HG03097 (cell line): ENCODE measurements at regions not wholly inside any gene's neighbourhood (a gene's known extent, or its start where the extent isn't known, plus 50 kb on each side); places are given as distances from the start of the nearest gene placed in this dataset.

Source experiments
- ATAC-seq: cut with Tn5 transposase; IDR thresholded peaks from one replicate; pipeline ENCODE4 v1.9.1; 2021; ENCODE audit not compliant: unreplicated experiment, low FRiP score

- no peak for ATAC-seq
Measured at GRCh38 chr13:34587576-34587975, 354.5 kb upstream of the NBEA start.

- ATAC-seq: no peak
Measured at GRCh38 chr13:34588362-34588761, 353.7 kb upstream of the NBEA start.

- ATAC-seq: no peak
Measured at GRCh38 chr13:34589581-34589980, 352.5 kb upstream of the NBEA start.

- ATAC-seq: no peak
Measured at GRCh38 chr13:34591129-34591528, 350.9 kb upstream of the NBEA start.

- ATAC-seq: no peak
Measured at GRCh38 chr13:34591900-34592529, 350.1 kb upstream of the NBEA start.

- ATAC-seq: no peak
Measured at GRCh38 chr13:34593658-34594057, 348.4 kb upstream of the NBEA start.

- ATAC-seq: no peak
Measured at GRCh38 chr13:34594507-34594906, 347.6 kb upstream of the NBEA start.

GRCh38 chr13:34608331-34608730 lies 333.7 kb upstream of the NBEA start:
- ATAC-seq: no peak

- no peak for ATAC-seq
Measured at GRCh38 chr13:34611671-34612070, 330.4 kb upstream of the NBEA start.

GRCh38 chr13:34617473-34618083 lies 324.5 kb upstream of the NBEA start:
- no peak for ATAC-seq

- ATAC-seq: no peak
Measured at GRCh38 chr13:34618654-34619053, 323.4 kb upstream of the NBEA start.

- no peak for ATAC-seq
Measured at GRCh38 chr13:34619326-34619725, 322.7 kb upstream of the NBEA start.

- no peak for ATAC-seq
Measured at GRCh38 chr13:34620074-34620850, 321.8 kb upstream of the NBEA start.

- no peak for ATAC-seq
Measured at GRCh38 chr13:34620862-34621261, 321.2 kb upstream of the NBEA start.

- no peak for ATAC-seq
Measured at GRCh38 chr13:34623331-34623730, 318.7 kb upstream of the NBEA start.

GRCh38 chr13:34627509-34628208 lies 314.4 kb upstream of the NBEA start:
- ATAC-seq: no peak

- ATAC-seq: no peak
Measured at GRCh38 chr13:34628209-34628682, 313.8 kb upstream of the NBEA start.

GRCh38 chr13:34634448-34634847 lies 307.6 kb upstream of the NBEA start:
- no peak for ATAC-seq

- no peak for ATAC-seq
Measured at GRCh38 chr13:34637138-34637537, 304.9 kb upstream of the NBEA start.

- ATAC-seq: no peak
Measured at GRCh38 chr13:34637636-34638035, 304.4 kb upstream of the NBEA start.

GRCh38 chr13:34638897-34639296 lies 303.2 kb upstream of the NBEA start:
- no peak for ATAC-seq
